GM21619 (cell line): ENCODE measurements at regions not wholly inside any gene's neighbourhood (a gene's known extent, or its start where the extent isn't known, plus 50 kb on each side); places are given as distances from the start of the nearest gene placed in this dataset.
"Not testable (repeated sequence)": the region's sequence is repeated elsewhere in the genome, so short reads cannot be mapped to it uniquely, and the experiment has no call there.

ENCODE experiments used
- ATAC-seq: cut with Tn5 transposase; IDR thresholded peaks from one replicate; pipeline ENCODE4 v1.9.1; 2021; ENCODE audit not compliant: unreplicated experiment

DNA sequence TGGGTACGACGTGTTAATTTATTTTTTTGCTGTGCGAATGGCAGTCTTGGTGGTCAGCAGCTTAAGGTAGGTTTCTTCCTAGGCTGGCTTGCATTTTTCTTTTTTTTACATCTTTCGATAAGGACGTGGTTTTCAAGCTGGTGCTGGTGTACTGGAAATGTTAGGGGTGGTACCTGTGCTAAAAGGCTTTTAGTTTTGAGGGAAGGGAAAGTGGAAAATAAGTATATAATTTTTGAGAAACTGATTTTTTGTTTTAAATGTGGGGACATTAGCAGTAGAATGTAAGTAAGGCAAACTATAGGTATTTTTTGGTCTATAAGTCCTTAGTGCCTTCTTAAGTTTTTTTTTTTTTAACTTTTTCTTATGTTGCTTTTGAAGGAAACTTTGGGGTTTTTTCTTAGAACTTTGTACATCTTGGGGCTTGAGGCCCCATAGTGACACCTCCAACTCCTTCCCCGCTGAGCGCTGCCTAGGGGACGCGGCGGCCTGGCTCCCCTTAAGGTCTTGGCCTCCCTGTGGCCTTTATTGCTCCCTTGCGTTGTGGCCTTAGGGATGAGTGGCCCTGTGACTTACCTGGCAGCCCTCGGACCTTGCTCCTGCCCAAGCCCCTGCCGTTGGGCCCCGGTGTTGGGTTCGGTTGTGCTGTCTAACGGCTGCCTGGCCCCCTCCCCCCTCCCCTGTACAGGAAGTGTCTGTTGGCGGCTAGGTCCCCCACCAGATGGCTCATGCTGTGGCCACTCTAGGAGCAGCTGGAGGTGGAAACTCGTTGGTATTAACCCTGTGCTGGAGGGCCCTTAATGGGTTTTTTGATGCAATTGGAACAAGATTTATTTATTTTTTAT lies 88.0 kb upstream of the RPRML start:
- peak; percentile 87 for ATAC-seq

DNA sequence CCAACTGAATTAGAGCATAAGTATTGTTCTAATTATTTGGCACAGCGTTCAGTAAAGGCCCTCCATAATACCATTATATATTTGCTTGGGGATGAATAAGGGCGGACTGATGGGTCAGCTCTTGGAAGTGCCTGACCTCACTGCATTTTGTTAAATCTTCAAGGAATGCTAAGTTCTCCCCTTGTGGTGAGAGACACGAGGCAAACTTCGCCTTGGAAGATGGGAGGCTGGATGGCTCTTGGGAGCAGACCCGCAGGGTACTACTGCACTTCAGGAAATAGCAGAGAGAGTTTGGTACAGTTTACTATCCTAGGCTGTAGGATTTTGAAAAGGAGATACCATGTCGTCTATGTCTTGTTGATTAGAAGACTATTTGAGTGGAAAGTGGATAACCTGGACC lies 87.0 kb upstream of the RPRML start:
- ATAC-seq: no peak

DNA sequence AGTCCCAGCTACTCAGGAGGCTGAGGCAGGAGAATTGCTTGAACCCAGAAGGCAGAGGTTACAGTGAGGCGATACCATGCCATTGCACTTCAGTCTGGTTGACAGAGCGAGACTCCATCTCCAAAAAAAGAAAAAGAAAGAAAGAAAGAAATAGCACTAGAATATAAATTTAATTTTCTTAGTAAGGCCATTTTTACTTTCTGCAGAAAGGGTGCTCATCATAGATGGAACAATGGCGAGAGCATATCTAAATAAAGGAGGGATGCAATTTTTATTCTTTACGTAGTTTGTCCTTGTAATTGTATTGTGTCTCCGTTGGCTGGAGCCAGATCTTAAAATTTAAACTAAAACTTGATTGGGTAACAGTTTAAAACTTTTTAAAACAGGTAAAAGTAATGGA lies 85.6 kb upstream of the RPRML start:
- ATAC-seq: no peak

DNA sequence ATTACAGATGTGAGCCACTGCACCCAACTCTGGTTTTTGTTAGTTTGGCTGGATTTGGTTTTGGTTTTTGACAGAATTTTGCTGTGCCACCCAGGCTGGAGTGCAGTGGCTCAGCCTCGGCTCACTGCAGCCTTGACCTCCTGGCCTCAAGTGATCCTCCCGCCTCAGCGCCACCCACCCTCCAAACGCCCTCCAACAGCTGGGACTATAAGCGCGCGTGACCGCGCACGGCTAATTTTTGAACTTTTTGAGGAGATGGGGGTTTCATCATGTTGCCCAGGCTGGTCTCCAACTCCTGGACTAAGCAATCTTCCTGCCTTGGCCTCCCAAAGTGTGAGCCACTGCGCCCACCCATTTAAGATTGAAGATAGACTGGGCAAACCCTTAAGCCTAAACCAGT lies 84.4 kb upstream of the RPRML start:
- no peak for ATAC-seq

DNA sequence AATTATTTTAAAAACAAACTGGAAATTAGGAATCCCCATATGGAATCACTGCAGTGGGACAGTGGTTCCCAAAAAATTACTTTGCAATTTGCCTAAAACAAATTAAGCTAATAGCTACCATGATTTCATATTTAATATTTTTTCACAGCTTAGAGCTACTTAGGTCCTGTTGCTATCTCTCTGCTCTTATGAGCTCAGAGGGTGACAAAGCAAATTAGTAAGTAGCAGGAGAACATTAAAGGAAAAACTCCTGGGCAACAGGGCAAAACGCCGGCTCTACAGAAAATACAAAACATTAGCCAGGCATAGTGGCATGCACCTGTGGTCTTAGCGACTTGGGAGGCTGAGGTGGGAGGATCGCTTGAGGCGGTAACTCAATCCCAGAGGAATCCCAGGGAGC lies 83.8 kb upstream of the RPRML start:
- ATAC-seq: not testable (repeated sequence)

DNA sequence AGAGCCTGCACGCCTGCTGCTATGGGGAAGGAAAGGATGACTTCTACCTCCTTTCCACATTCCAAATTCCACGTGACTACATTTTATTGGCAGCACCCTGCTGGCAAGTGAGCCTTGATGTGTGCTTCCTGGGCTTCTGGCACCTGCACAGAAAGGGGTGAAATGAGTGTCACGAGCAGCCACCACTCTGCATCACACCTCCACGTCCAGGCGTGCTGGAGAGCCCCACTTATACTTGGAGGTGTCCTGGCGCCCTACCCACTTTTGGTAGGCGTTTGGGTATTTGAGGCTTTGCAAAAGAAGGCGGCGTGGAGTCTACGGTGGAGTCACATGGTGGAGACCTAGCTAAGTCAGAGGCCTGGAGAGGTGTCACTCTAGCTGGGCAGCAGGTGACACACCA lies 81.0 kb upstream of the RPRML start:
- ATAC-seq: not testable (repeated sequence)

DNA sequence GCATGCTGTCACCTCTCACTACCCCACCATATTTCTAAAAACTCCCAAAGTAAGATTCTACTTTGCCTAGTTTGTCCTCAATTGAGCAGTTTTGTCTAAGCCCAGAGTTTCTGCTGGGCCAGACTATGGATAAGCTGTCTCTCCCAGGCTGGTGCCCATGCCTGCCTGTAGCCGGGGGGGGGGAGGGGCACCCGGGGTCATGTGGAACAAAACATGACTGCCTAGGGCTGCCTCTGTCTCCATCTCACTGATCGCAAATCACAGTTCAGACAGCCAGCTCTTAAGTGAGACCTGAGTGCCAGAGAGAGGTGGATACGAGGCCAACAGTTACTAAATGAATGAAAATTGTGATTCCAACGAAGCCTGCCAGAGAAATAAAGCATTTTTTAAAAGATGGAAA lies 78.8 kb upstream of the RPRML start:
- no peak for ATAC-seq

DNA sequence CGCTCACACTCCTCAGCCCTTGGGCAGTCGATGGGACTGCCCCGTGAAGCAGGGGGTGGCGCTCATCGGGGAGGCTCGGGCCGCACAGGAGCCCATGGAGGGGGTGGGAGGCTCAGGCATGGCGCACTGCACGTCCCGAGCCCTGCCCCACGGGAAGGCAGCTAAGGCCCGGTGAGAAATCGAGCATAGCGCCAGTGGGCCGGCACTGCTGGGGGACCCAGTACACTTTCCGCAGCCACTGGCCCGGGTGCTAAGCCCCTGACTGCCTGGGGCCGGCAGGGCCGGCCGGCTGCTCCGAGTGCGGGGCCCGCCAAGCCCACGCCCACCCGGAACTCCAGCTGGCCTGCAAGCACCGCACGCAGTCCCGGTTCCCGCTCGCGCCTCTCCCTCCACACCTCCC lies 78.2 kb upstream of the RPRML start:
- not testable (repeated sequence) for ATAC-seq

DNA sequence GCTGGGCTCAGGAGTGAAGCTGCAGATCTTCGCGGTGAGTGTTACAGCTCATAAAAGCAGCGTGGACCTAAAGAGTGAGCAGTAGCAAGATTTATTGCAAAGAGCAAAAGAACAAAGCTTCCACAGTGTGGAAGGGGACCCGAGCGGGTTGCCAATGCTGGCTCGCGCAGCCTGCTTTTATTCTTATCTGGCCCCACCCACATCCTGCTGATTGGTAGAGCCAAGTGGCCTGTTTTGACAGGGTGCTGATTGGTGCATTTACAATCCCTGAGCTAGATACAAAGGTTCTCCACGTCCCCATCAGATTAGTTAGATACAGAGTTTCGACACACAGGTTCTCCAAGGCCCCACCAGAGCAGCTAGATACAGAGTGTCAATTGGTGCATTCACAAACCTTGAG lies 77.6 kb upstream of the RPRML start:
- not testable (repeated sequence) for ATAC-seq
